IMR-90 (cell line): ENCODE measurements at regions not wholly inside any gene's neighbourhood (a gene's known extent, or its start where the extent isn't known, plus 50 kb on each side); places are given as distances from the start of the nearest gene placed in this dataset.

Experiments
- ATAC-seq: fragments of 200-7000 bp; cut with Tn5 transposase; 2 replicates; pipeline ENCODE4 v1.9.1; 2020; ENCODE audit warnings: low read depth, mild to moderate bottlenecking, moderate library complexity
- BruUV-seq: library from RNA; stranded (reverse); fragments of 400-500 nt; replicated peaks from 2 replicates; lab custom pipeline; 2021; lab: Mats Ljungman, UMichigan
- CTCF ChIA-PET: fragments of 300-600 bp; formaldehyde crosslinking; extraction: SDS; loops from one replicate; lab custom pipeline; 2021; ENCODE audit warnings: antibody characterized with exemption; lab: Yijun Ruan, JAX
- POLR2A ChIA-PET: fragments of 300-600 bp; sonication (Branson Sonifier 250); formaldehyde crosslinking; loops from one replicate; lab custom pipeline; 2022; ENCODE audit warnings: antibody characterized with exemption; ENCODE audit not compliant: unreplicated experiment; lab: Charles Lee
- DNase-seq: peaks from one replicate; pipeline ENCODE4 v3.0.0; 2013
- H2AFZ ChIP-seq: replicated peaks from 2 replicates; pipeline ENCODE3; 2013; ENCODE audit warnings: low read length, mild to moderate bottlenecking; ENCODE audit not compliant: poor library complexity
- H2AK5ac ChIP-seq: 2 replicates; pipeline ENCODE4 v1.6.1; 2013; ENCODE audit warnings: low read depth, low read length, inconsistent platforms
- H2AK9ac ChIP-seq: replicated peaks from 2 replicates; pipeline ENCODE3; 2013; ENCODE audit warnings: mild to moderate bottlenecking, low read depth, low read length, moderate library complexity; ENCODE audit not compliant: poor library complexity
- H2BK120ac ChIP-seq: 2 replicates; pipeline ENCODE4 v1.6.1; 2013; ENCODE audit warnings: low read depth, low read length, inconsistent platforms
- H2BK15ac ChIP-seq: 3 replicates; pipeline ENCODE4 v1.6.1; 2013; ENCODE audit warnings: low read depth, low read length, inconsistent platforms
- H2BK20ac ChIP-seq: 2 replicates; pipeline ENCODE4 v1.6.1; 2013; ENCODE audit warnings: low read depth, mild to moderate bottlenecking, inconsistent platforms, low read length, moderate library complexity
- H2BK5ac ChIP-seq: 2 replicates; pipeline ENCODE4 v1.6.1; 2013; ENCODE audit warnings: mild to moderate bottlenecking, low read depth, low read length, inconsistent platforms; ENCODE audit not compliant: poor library complexity, severe bottlenecking
- H3K14ac ChIP-seq: replicated peaks from 2 replicates; pipeline ENCODE4 v1.6.1; 2013; ENCODE audit warnings: low read depth, low read length, inconsistent platforms
- H3K18ac ChIP-seq: 2 replicates; pipeline ENCODE4 v1.6.1; 2013; ENCODE audit warnings: low read depth, low read length, control low read depth
- H3K23ac ChIP-seq: 2 replicates; pipeline ENCODE4 v1.6.1; 2013; ENCODE audit warnings: low read depth, low read length, inconsistent platforms
- H3K27ac ChIP-seq: 2 replicates; pipeline ENCODE4 v1.5.1; 2013; ENCODE audit warnings: mild to moderate bottlenecking, control low read depth, low read length; ENCODE audit not compliant: insufficient read depth
- H3K27me3 ChIP-seq: 2 replicates; pipeline ENCODE4 v1.6.1; 2013; ENCODE audit warnings: low read length; ENCODE audit not compliant: control insufficient read depth, insufficient read depth
- H3K36me3 ChIP-seq: 2 replicates; pipeline ENCODE4 v1.6.1; 2013; ENCODE audit warnings: low read length, mixed read lengths; ENCODE audit not compliant: control insufficient read depth, insufficient read depth
- H3K4ac ChIP-seq: 2 replicates; pipeline ENCODE4 v1.6.1; 2013; ENCODE audit warnings: low read depth, low read length, inconsistent platforms
- H3K4me1 ChIP-seq: 2 replicates; pipeline ENCODE4 v1.6.1; 2013; ENCODE audit warnings: low read length, mixed read lengths; ENCODE audit not compliant: control insufficient read depth, insufficient read depth
- H3K4me2 ChIP-seq: 2 replicates; pipeline ENCODE4 v1.6.1; 2013; ENCODE audit warnings: low read depth, mild to moderate bottlenecking, control low read depth, low read length, moderate library complexity
- H3K4me3 ChIP-seq: 2 replicates; pipeline ENCODE4 v1.5.1; 2013; ENCODE audit warnings: low read depth, mild to moderate bottlenecking, control low read depth, low read length, moderate library complexity; ENCODE audit not compliant: insufficient read depth
- H3K56ac ChIP-seq: 2 replicates; pipeline ENCODE4 v1.6.1; 2013; ENCODE audit warnings: low read length, inconsistent platforms; ENCODE audit not compliant: insufficient read depth; ENCODE audit errors: extremely low read depth
- H3K79me1 ChIP-seq, 2 experiments: 2 replicates each; pipeline ENCODE4 v1.6.1; 2013; ENCODE audit warnings: low read length in 2 of 2, inconsistent platforms in 1 of 2, low read depth in 1 of 2
- H3K9ac ChIP-seq: 2 replicates; pipeline ENCODE4 v1.6.1; 2013; ENCODE audit warnings: low read depth, low read length, control low read depth
- H3K9me1 ChIP-seq: 2 replicates; pipeline ENCODE4 v1.6.1; 2013; ENCODE audit warnings: low read length, inconsistent platforms; ENCODE audit not compliant: insufficient read depth
- H3K9me3 ChIP-seq: 2 replicates; pipeline ENCODE4 v1.6.1; 2013; ENCODE audit warnings: low read length; ENCODE audit not compliant: control insufficient read depth, insufficient read depth
- H4K20me1 ChIP-seq: 2 replicates; pipeline ENCODE4 v1.6.1; 2013; ENCODE audit warnings: low read length, inconsistent platforms; ENCODE audit not compliant: insufficient read depth
- H4K5ac ChIP-seq: 2 replicates; pipeline ENCODE4 v1.6.1; 2013; ENCODE audit warnings: mild to moderate bottlenecking, low read depth, low read length, control low read depth
- H4K8ac ChIP-seq, 2 experiments: 2 replicates each; pipeline ENCODE4 v1.6.1; 2013; ENCODE audit warnings: low read depth in 2 of 2, low read length in 2 of 2, control low read depth in 1 of 2, inconsistent platforms in 1 of 2
- H4K91ac ChIP-seq: 2 replicates; pipeline ENCODE4 v1.6.1; 2013; ENCODE audit warnings: low read depth, low read length, inconsistent platforms; ENCODE audit not compliant: insufficient read depth
- CHD1 ChIP-seq: IDR thresholded peaks from 2 replicates; pipeline ENCODE4 v1.6.1; 2012; ENCODE audit warnings: low read depth, low read length, improper control_type of control experiment
- FOS ChIP-seq: fragments of 150-350 bp; IDR thresholded peaks from 2 replicates; pipeline ENCODE4 v1.6.1; 2016; ENCODE audit warnings: low read depth, low read length
- MAFK ChIP-seq: IDR thresholded peaks from 2 replicates; pipeline ENCODE4 v1.6.1; 2012; ENCODE audit warnings: low read depth, low read length, improper control_type of control experiment
- MXI1 ChIP-seq: IDR thresholded peaks from 2 replicates; pipeline ENCODE4 v1.6.1; 2012; ENCODE audit warnings: low read depth, mild to moderate bottlenecking, low read length, moderate library complexity, borderline replicate concordance
- POLR2A ChIP-seq: IDR thresholded peaks from 2 replicates; pipeline ENCODE4 v1.6.1; 2012; ENCODE audit warnings: mild to moderate bottlenecking, low read depth, low read length
- SMC3 ChIP-seq: fragments of 150-350 bp; IDR thresholded peaks from 2 replicates; pipeline ENCODE4 v1.6.1; 2016; ENCODE audit warnings: low read depth, mild to moderate bottlenecking, antibody characterized with exemption, low read length, moderate library complexity
- whole genome bisulfite sequencing, 2 experiments: methylation state at CpG; one replicate each; pipeline versions ENCODE4 v1.1.5 to v1.1.7; 2013; ENCODE audit warnings: missing lambda C conversion rate in 2 of 2; ENCODE audit not compliant: insufficient read length in 1 of 2; ENCODE audit errors: extremely low coverage in 2 of 2; 5-methylcytosine and 5-hydroxymethylcytosine counted together
- dilution Hi-C: fragments of 300-500 bp; cut with HindIII; formaldehyde crosslinking; loops from one replicate; pipeline ENCODE4 v1.14.3; 2018; ENCODE audit warnings: low sequenced_read_pairs; ENCODE audit not compliant: unreplicated experiment
- in situ Hi-C: fragments of 300-500 bp; cut with MboI; formaldehyde crosslinking; loops from 3 replicates; pipeline ENCODE4 v1.14.3; 2019; ENCODE audit warnings: low sequenced_read_pairs, inconsistent platforms, mixed read lengths
- intact Hi-C: fragments of 100-400 bp; cut with micrococcal nuclease; formaldehyde crosslinking; loops from 2 replicates; pipeline ENCODE4 v1.10.0; 2022
- TF ChIP-seq, protein P1 (sequence below): conservative IDR thresholded peaks from 2 replicates; pipeline ENCODE4 v1.5.1; 2012; ENCODE audit warnings: mild to moderate bottlenecking, low read depth, low read length, improper control_type of control experiment

GRCh38 chr7:25822823-25823222 lies 329.2 kb upstream of the NFE2L3 start:
- CTCF ChIA-PET, result interaction anchor here (0.6 to 0.7 kb wide), 2 partner anchors 9 to 472 kb away, joined by 3 read pairs; no protein-coding TSS in a partner anchor
- intact Hi-C loops, result no loop called here
- TF ChIP-seq POLR2A (no peak), CHD1 (no peak), MAFK (peak; percentile 80), FOS (no peak), MXI1 (no peak), SMC3 (no peak)
- TF ChIP-seq, protein P1, sequence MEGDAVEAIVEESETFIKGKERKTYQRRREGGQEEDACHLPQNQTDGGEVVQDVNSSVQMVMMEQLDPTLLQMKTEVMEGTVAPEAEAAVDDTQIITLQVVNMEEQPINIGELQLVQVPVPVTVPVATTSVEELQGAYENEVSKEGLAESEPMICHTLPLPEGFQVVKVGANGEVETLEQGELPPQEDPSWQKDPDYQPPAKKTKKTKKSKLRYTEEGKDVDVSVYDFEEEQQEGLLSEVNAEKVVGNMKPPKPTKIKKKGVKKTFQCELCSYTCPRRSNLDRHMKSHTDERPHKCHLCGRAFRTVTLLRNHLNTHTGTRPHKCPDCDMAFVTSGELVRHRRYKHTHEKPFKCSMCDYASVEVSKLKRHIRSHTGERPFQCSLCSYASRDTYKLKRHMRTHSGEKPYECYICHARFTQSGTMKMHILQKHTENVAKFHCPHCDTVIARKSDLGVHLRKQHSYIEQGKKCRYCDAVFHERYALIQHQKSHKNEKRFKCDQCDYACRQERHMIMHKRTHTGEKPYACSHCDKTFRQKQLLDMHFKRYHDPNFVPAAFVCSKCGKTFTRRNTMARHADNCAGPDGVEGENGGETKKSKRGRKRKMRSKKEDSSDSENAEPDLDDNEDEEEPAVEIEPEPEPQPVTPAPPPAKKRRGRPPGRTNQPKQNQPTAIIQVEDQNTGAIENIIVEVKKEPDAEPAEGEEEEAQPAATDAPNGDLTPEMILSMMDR, result no peak

More at GRCh38 chr7:25822823-25823222, 329.2 kb upstream of the NFE2L3 start:
- POLR2A ChIA-PET, result no interaction called here
- H2BK120ac ChIP-seq, result no peak overlapping the region
- BruUV-seq, result no TSS peak
- H3K4me2 ChIP-seq, result no peak overlapping the region
- no peak overlapping the region for H2AFZ ChIP-seq
- WGBS, 2 experiments, result no CpG with 5 or more reads among the region's 4 CpGs
- H3K27ac ChIP-seq, result no peak overlapping the region
- H3K9ac ChIP-seq, result no peak overlapping the region
- no peak overlapping the region for H3K18ac ChIP-seq
- no peaks in the 10 kb centered on the region for H3K9me1 ChIP-seq
- no peak overlapping the region for H2AK9ac ChIP-seq
- no peak overlapping the region for H3K23ac ChIP-seq
- in situ Hi-C loops, result no loop called here
- no peak overlapping the region for H2BK15ac ChIP-seq
- H4K91ac ChIP-seq, result no peak overlapping the region
- no peak overlapping the region for H4K8ac ChIP-seq
- no peaks in the 10 kb centered on the region for H4K20me1 ChIP-seq
- no peak overlapping the region for H2BK5ac ChIP-seq
- no peak overlapping the region for H4K5ac ChIP-seq
- DNase-seq (no peak), ATAC-seq (no peak)
- H3K36me3 ChIP-seq, result no peaks in the 10 kb centered on the region
- H3K14ac ChIP-seq, result no peak overlapping the region
- H3K9me3 ChIP-seq, result no peaks in the 10 kb centered on the region
- no peak overlapping the region for H3K4ac ChIP-seq
- no peaks in the 10 kb centered on the region; the same call in 1 of the 2 replicates for H3K4me1 ChIP-seq
- H3K56ac ChIP-seq, result no peak overlapping the region
- dilution Hi-C loops, result no loop called here
- H3K4me3 ChIP-seq, result no peak overlapping the region
- peaks cover 2% of the 10 kb centered on the region; the same call in 1 of the 2 replicates for H3K27me3 ChIP-seq
- H2BK20ac ChIP-seq, result no peak overlapping the region
- H2AK5ac ChIP-seq, result no peak overlapping the region
- H3K79me1 ChIP-seq, result no peaks in the 10 kb centered on the region
